GM12892 (cell line): ENCODE measurements at regions not wholly inside any gene's neighbourhood (a gene's known extent, or its start where the extent isn't known, plus 50 kb on each side); places are given as distances from the start of the nearest gene placed in this dataset.

ENCODE experiments used
- POLR2A ChIP-seq: IDR thresholded peaks from 2 replicates; pipeline ENCODE4 v1.6.1; 2011; ENCODE audit warnings: low read depth, low read length, control low read depth
- POLR2AphosphoS5 ChIP-seq: IDR thresholded peaks from 2 replicates; pipeline ENCODE4 v1.6.1; 2011; ENCODE audit warnings: low read depth, low read length, control low read depth
- TAF1 ChIP-seq: IDR thresholded peaks from 2 replicates; pipeline ENCODE4 v1.6.1; 2011; ENCODE audit warnings: low read depth, mild to moderate bottlenecking, control low read depth, low read length, borderline replicate concordance

- TF ChIP-seq TAF1, result no peak
- no peak for TF ChIP-seq POLR2A
- no peak for TF ChIP-seq POLR2AphosphoS5
Observed at GRCh38 chr2:58908501-58909154, 667.5 kb upstream of the FANCL start.
